ENCODE measurements at regions not wholly inside any gene's neighbourhood (a gene's known extent, or its start where the extent isn't known, plus 50 kb on each side); places are given as distances from the start of the nearest gene placed in this dataset.

DNA sequence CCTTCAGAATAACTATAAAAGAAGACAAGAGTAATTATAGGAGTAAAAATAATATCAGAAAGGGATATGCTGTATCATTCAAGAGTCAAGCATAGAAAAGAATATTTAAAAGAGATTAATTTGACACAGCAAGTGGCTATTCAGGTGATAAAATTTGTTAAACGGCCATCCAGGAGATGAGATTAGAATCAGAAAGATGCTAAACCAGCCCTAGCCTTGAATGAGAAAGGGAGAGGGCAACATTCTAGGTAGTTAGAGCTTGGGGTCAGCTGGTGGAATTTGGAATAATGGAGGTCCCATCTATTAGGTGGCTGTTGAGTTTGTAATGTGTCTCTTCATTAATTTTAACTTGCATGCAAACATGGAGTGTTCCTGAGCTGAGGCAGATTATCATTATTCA, 350.5 kb upstream of the PABPC4L start:
- DNase-seq, result no peak
- 55 to 60% methylated on average over 1 of the region's 1 CpG for WGBS, 2 donors
- Histone ChIP-seq H3K9me3 (peaks cover 0 to 13% (median 5%) of the 10 kb centered on the region in 4 donors), H3K4me1 (no peaks in the 10 kb centered on the region), H3K27me3 (no peaks in the 10 kb centered on the region), H3K4me3 (no peak overlapping the region), H3K36me3 (no peaks in the 10 kb centered on the region), H3K27ac (no peak overlapping the region)
- TF ChIP-seq POLR2A (IDR thresholded peaks at IDR 0.05), result no peak
- TF ChIP-seq, protein P1, sequence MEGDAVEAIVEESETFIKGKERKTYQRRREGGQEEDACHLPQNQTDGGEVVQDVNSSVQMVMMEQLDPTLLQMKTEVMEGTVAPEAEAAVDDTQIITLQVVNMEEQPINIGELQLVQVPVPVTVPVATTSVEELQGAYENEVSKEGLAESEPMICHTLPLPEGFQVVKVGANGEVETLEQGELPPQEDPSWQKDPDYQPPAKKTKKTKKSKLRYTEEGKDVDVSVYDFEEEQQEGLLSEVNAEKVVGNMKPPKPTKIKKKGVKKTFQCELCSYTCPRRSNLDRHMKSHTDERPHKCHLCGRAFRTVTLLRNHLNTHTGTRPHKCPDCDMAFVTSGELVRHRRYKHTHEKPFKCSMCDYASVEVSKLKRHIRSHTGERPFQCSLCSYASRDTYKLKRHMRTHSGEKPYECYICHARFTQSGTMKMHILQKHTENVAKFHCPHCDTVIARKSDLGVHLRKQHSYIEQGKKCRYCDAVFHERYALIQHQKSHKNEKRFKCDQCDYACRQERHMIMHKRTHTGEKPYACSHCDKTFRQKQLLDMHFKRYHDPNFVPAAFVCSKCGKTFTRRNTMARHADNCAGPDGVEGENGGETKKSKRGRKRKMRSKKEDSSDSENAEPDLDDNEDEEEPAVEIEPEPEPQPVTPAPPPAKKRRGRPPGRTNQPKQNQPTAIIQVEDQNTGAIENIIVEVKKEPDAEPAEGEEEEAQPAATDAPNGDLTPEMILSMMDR (IDR thresholded peaks at IDR 0.05), result no peak
- no peak for ATAC-seq (ENCODE audit: low FRiP score in 2 of 2)

DNA sequence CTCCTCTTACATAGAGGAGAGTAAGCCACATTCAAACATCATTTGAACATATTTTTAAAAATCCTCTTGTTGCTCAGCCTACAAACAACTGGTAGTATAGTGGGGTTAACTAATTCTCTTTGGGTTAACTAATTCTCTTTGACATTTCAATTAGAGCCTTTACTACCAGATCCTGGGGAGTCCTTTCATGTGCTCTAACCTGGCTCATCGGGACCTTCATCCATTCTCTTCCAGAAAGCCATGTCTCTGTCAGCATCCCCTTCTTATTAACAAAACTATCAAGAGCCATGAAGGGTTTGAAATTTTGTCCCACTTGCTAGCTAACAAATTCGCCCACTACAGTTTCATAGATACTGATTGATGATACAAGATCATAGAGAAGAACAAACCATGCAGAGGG, 349.8 kb upstream of the PABPC4L start:
- peaks cover 0 to 15% (median 7%) of the 10 kb centered on the region in 4 donors for H3K9me3 ChIP-seq
- no peak overlapping the region for H3K27ac ChIP-seq
- WGBS, 2 donors, result 85 to 86% methylated on average over 2 of the region's 2 CpGs

GRCh38 chr4:134548052-134548628, 346.6 kb upstream of the PABPC4L start:
- no peaks in the 10 kb centered on the region for H3K4me1 ChIP-seq
- H3K27me3 ChIP-seq, result no peaks in the 10 kb centered on the region
- ATAC-seq (ENCODE audit: low FRiP score in 2 of 2) (no peak), DNase-seq (no peak)
- H3K27ac ChIP-seq, result no peak overlapping the region
- H3K9me3 ChIP-seq, result peaks cover 0 to 15% (median 7%) of the 10 kb centered on the region in 4 donors
- TF ChIP-seq EP300 (IDR thresholded peaks at IDR 0.05) (no peak), POLR2AphosphoS5 (IDR thresholded peaks at IDR 0.05) (no peak), POLR2A (IDR thresholded peaks at IDR 0.05) (no peak)
- TF ChIP-seq, protein P1 (IDR thresholded peaks at IDR 0.05), result no peak
- H3K36me3 ChIP-seq, result no peaks in the 10 kb centered on the region
- no peak overlapping the region for H3K4me3 ChIP-seq

More for the DNA sequence above, 349.8 kb upstream of the PABPC4L start:
- H3K4me1 ChIP-seq, result no peaks in the 10 kb centered on the region
- no peaks in the 10 kb centered on the region for H3K36me3 ChIP-seq
- no peak for ATAC-seq (ENCODE audit: low FRiP score in 2 of 2)
- TF ChIP-seq POLR2A (IDR thresholded peaks at IDR 0.05), result no peak
- no peak for TF ChIP-seq EP300 (IDR thresholded peaks at IDR 0.05)
- TF ChIP-seq POLR2AphosphoS5 (IDR thresholded peaks at IDR 0.05), result no peak
- TF ChIP-seq, protein P1 (IDR thresholded peaks at IDR 0.05), result no peak
- no peak overlapping the region for H3K4me3 ChIP-seq
- DNase-seq, result no peak
- no peaks in the 10 kb centered on the region for H3K27me3 ChIP-seq

DNA sequence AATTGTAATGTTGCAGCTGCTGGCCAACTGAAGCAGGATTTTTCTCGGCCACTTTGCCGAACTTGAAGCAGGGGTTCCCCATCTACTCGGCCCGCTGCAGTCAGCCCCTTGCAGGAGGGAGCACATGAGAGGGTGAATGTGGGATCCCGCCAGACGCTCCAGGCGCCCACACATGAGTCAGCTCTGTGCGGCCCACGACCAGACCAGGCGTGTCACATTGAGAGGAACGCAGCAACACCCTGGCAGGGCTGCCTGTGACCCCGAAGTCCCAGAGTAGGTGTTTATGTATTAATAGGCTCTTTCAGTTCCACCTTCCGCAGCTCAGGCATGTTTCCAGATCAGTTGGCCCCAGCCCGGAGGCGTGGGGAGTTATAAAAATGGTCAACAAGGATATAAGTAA, 344.7 kb upstream of the PABPC4L start:
- Histone ChIP-seq H3K36me3 (no peaks in the 10 kb centered on the region), H3K27me3 (no peaks in the 10 kb centered on the region), H3K4me3 (no peak overlapping the region), H3K9me3 (peaks cover 0 to 15% (median 7%) of the 10 kb centered on the region in 4 donors), H3K4me1 (no peaks in the 10 kb centered on the region), H3K27ac (no peak overlapping the region)
- 95 to 96% methylated on average over 14 to 15 of the region's 15 CpGs for WGBS, 2 donors
- TF ChIP-seq, protein P1 (IDR thresholded peaks at IDR 0.05), result no peak
- no peak for TF ChIP-seq EP300 (IDR thresholded peaks at IDR 0.05)
- no peak for TF ChIP-seq POLR2A (IDR thresholded peaks at IDR 0.05)
- no peak for TF ChIP-seq POLR2AphosphoS5 (IDR thresholded peaks at IDR 0.05)
- peak in 1 of 2 donors; percentile 39 for DNase-seq
- no peak for ATAC-seq (ENCODE audit: low FRiP score in 2 of 2)

GRCh38 chr4:134544303-134544770, 342.7 kb upstream of the PABPC4L start:
- no peak overlapping the region for H3K27ac ChIP-seq
- WGBS, 2 donors, result 38 to 46% methylated on average over 2 of the region's 2 CpGs
- H3K27me3 ChIP-seq, result no peaks in the 10 kb centered on the region
- H3K9me3 ChIP-seq, result peaks cover 0 to 15% (median 7%) of the 10 kb centered on the region in 4 donors
- no peaks in the 10 kb centered on the region for H3K36me3 ChIP-seq
- TF ChIP-seq, protein P1 (IDR thresholded peaks at IDR 0.05), result no peak
- no peak for TF ChIP-seq EP300 (IDR thresholded peaks at IDR 0.05)
- no peak for TF ChIP-seq POLR2A (IDR thresholded peaks at IDR 0.05)
- no peak for TF ChIP-seq POLR2AphosphoS5 (IDR thresholded peaks at IDR 0.05)
- DNase-seq (no peak), ATAC-seq (ENCODE audit: low FRiP score in 2 of 2) (no peak)
- H3K4me3 ChIP-seq, result no peak overlapping the region
- H3K4me1 ChIP-seq, result no peaks in the 10 kb centered on the region

Data from upper lobe of left lung (tissue), 6 donors.